ENCODE measurements at regions not wholly inside any gene's neighbourhood (a gene's known extent, or its start where the extent isn't known, plus 50 kb on each side); places are given as distances from the start of the nearest gene placed in this dataset.

DNA sequence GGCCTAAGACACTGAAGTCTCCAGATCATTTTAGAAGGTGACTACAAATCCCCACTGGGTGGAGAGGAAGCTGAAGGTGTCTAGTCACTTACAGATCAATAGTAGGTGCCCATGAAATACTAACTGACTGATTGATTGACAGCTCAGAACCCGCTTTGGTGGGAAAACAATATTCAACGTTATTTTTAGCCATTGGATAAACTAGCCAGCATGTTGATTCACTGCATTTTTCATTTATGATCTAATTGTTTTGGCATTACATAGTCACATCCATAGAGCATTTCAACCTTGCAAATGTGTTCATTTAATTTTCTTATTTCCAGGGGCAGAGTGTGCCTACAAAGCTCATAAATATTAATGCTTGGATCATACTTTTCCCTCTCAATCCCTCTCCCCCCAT, 162.3 kb downstream of the MREG start:
- H3K4me2 ChIP-seq (ENCODE audit: control insufficient read depth, insufficient read depth): no peak overlapping the region
- no peaks in the 10 kb centered on the region for H3K79me2 ChIP-seq (ENCODE audit: control insufficient read depth, insufficient read depth, low read length)
- DNase-seq (ENCODE audit: low read depth, low spot score): no peak
- peaks cover 10% of the 10 kb centered on the region; the same call in 1 of the 2 replicates for H3K4me1 ChIP-seq (ENCODE audit: control insufficient read depth, insufficient read depth, low read length)
- no peaks in the 10 kb centered on the region for H4K20me1 ChIP-seq (ENCODE audit: control insufficient read depth, insufficient read depth)
- ChIA-PET RAD21 (ENCODE audit: unreplicated experiment) (interaction anchor here (1.1 kb wide), 1 partner anchor 67 kb away, joined by 3 read pairs; no protein-coding TSS in a partner anchor), POLR2A (no interaction called here), CTCF (interaction anchor here (0.8 to 2.0 kb wide), 3 partner anchors 9 to 25 kb away, joined by 3 to 5 read pairs (median 4); no protein-coding TSS in a partner anchor), SMC1A (ENCODE audit: uncharacterized antibody, unreplicated experiment) (interaction anchor here (0.5 to 1.5 kb wide), 10 partner anchors 10 to 233 kb away, joined by 3 to 6 read pairs (median 3); no protein-coding TSS in a partner anchor)
- H3K27me3 ChIP-seq (replicated peaks in 1 of 2; ENCODE audit: control insufficient read depth in 2 of 2, insufficient read depth in 2 of 2, low read length in 1 of 2): no peaks in the 10 kb centered on the region
- ATAC-seq: no peak
- BruUV-seq (replicated peaks): no TSS peak
- no peak overlapping the region for H3K27ac ChIP-seq (ENCODE audit: control insufficient read depth, insufficient read depth)
- no peak overlapping the region for H2AFZ ChIP-seq (ENCODE audit: control insufficient read depth, low read depth, low read length)
- TF ChIP-seq NFYA (IDR thresholded peaks at IDR 0.05; ENCODE audit: borderline replicate concordance, low read depth, low read length) (no peak), MEF2B (IDR thresholded peaks at IDR 0.05; ENCODE audit: partially characterized antibody, poor library complexity, severe bottlenecking) (no peak), JUND (IDR thresholded peaks at IDR 0.05; ENCODE audit: low read depth, low read length) (no peak), KLF5 (IDR thresholded peaks at IDR 0.05; ENCODE audit: partially characterized antibody) (no peak), FOS (IDR thresholded peaks at IDR 0.05; ENCODE audit: borderline replicate concordance, extremely low read depth, insufficient read length) (no peak), PML (IDR thresholded peaks at IDR 0.05; ENCODE audit: low read length) (no peak), E4F1 (IDR thresholded peaks at IDR 0.05; ENCODE audit: borderline replicate concordance, partially characterized antibody) (no peak), SUPT20H (IDR thresholded peaks at IDR 0.05; ENCODE audit: borderline replicate concordance, control insufficient read depth, low read depth, low read length) (no peak), POU2F2 (IDR thresholded peaks at IDR 0.05; ENCODE audit: borderline replicate concordance, low read depth, low read length) (no peak), USF1 (IDR thresholded peaks at IDR 0.05; ENCODE audit: borderline replicate concordance, extremely low read length, insufficient read depth, low read depth, low read length) (no peak), TAF1 (IDR thresholded peaks at IDR 0.05; ENCODE audit: borderline replicate concordance, low read depth, low read length) (no peak), JUNB (IDR thresholded peaks at IDR 0.05) (no peak), IKZF2 (IDR thresholded peaks at IDR 0.05) (no peak), SPI1 (IDR thresholded peaks at IDR 0.05; ENCODE audit: borderline replicate concordance, insufficient read depth, low read depth, low read length) (no peak)
- TF ChIP-seq, protein P1, sequence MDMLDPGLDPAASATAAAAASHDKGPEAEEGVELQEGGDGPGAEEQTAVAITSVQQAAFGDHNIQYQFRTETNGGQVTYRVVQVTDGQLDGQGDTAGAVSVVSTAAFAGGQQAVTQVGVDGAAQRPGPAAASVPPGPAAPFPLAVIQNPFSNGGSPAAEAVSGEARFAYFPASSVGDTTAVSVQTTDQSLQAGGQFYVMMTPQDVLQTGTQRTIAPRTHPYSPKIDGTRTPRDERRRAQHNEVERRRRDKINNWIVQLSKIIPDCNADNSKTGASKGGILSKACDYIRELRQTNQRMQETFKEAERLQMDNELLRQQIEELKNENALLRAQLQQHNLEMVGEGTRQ (IDR thresholded peaks at IDR 0.05; ENCODE audit: borderline replicate concordance, low read depth, low read length): no peak
- TF ChIP-seq, protein P2, sequence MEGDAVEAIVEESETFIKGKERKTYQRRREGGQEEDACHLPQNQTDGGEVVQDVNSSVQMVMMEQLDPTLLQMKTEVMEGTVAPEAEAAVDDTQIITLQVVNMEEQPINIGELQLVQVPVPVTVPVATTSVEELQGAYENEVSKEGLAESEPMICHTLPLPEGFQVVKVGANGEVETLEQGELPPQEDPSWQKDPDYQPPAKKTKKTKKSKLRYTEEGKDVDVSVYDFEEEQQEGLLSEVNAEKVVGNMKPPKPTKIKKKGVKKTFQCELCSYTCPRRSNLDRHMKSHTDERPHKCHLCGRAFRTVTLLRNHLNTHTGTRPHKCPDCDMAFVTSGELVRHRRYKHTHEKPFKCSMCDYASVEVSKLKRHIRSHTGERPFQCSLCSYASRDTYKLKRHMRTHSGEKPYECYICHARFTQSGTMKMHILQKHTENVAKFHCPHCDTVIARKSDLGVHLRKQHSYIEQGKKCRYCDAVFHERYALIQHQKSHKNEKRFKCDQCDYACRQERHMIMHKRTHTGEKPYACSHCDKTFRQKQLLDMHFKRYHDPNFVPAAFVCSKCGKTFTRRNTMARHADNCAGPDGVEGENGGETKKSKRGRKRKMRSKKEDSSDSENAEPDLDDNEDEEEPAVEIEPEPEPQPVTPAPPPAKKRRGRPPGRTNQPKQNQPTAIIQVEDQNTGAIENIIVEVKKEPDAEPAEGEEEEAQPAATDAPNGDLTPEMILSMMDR (IDR thresholded peaks at IDR 0.05 in 2 of 3, conservative IDR thresholded peaks at IDR 0.05 in 1 of 3; ENCODE audit: control insufficient read depth in 2 of 3, extremely low read depth in 1 of 3, insufficient read depth in 1 of 3, low read depth in 3 of 3, low read length in 3 of 3): no peak
- H3K4me3 ChIP-seq: no peak overlapping the region
- H3K9ac ChIP-seq (ENCODE audit: control insufficient read depth, insufficient read depth, low read length): no peak overlapping the region
- WGBS (ENCODE audit: insufficient coverage, insufficient replicate concordance, low lambda C conversion rate, missing lambda C conversion rate): 0% methylated on average over 2 of the region's 2 CpGs
- no peaks in the 10 kb centered on the region for H3K36me3 ChIP-seq (ENCODE audit: control insufficient read depth in 2 of 2, insufficient read depth in 2 of 2, low read length in 1 of 2)
- FAIRE-seq: no peak
- intact Hi-C loops (cut with micrococcal nuclease; ENCODE audit: unreplicated experiment) (no loop called here), in situ Hi-C loops (cut with MboI) (no loop called here)
- H3K9me3 ChIP-seq (replicated peaks; ENCODE audit: control insufficient read depth, insufficient read depth, low read length): peaks cover 6% of the 10 kb centered on the region; the same call in 2 of the 3 replicates
